NCI-H345 treated with DMSO at 0.1 percent for 48 hours (cell line): ENCODE measurements at regions not wholly inside any gene's neighbourhood (a gene's known extent, or its start where the extent isn't known, plus 50 kb on each side); places are given as distances from the start of the nearest gene placed in this dataset.

Experiments
- DNase-seq: peaks from one replicate; lab custom pipeline; 2025; ENCODE audit not compliant: unreplicated experiment; lab: John Stamatoyannopoulos, UW

- no peak for DNase-seq
These were observed 393.7 kb upstream of the NPVF start for GRCh38 chr7:25621993-25622392.

GRCh38 chr7:25622695-25623094 lies 394.4 kb upstream of the NPVF start:
- no peak for DNase-seq

GRCh38 chr7:25624051-25624450 lies 395.8 kb upstream of the NPVF start:
- no peak for DNase-seq

- DNase-seq = no peak
These were observed 396.5 kb upstream of the NPVF start for GRCh38 chr7:25624833-25625232.

- no peak for DNase-seq
These were observed 397.2 kb upstream of the NPVF start for GRCh38 chr7:25625306-25625992.

DNA sequence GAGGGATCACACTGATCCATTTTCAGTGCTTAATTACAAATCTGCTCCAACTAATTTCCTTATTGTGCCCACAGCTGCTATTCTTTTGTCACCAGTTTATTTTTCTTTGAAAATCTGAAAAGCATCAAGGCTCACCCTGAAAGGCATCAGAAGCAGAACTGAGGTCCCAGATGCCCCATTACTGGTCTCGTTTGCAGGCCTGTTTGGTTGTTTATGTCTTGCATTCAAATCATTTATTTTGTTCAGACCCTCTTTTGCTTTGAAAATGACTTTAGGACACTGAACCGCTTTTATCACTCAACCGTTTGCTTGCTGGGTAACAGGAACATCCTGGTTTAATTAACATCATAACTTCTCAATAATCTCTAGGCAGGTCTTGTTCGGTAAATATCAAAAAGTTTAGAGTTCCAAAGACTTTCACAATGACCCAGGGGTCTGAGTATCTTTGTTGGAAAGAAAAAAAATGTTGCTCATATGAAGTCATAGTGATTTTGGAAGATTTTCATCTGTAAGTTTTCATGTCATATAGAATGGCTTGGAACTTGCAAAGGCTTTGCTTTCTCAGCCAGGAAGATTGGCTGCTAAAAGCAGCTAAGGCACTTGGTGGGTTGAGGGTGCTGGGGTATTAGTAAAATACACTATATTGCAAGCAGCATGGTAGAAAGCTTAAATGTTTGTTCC lies 398.3 kb upstream of the NPVF start:
- DNase-seq = no peak

- DNase-seq = no peak
These were observed 400.2 kb upstream of the NPVF start for GRCh38 chr7:25628446-25628845.

- DNase-seq = no peak
These were observed 404.3 kb upstream of the NPVF start for GRCh38 chr7:25632616-25633015.

DNA sequence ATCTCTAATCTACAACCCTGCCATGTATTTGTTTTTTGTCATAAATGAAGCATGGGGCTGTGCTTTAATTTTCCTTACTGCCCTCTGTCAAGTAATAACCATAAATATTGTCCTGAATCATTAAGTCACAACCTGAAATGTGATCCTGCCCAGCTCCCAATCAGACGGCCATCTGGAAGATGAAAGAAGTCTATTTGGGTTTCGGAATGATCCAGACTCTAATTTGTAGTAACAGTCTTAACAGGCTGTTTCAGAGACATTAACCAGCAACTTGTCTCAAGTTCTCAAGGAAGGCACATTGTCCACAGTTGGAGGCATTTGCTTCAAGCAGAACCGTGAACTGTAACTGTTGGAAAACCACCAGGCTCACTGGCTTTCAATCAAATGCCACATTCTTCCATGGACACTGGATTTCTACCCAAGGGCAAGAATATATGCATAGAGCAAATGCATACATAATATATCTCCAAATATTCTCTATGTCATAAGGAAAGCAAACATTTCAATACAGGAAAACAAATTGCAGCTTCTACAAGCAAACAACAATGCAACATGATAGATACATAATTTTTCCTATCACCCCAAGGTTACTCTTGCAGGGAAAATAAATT lies 405.2 kb upstream of the NPVF start:
- DNase-seq = no peak

DNA sequence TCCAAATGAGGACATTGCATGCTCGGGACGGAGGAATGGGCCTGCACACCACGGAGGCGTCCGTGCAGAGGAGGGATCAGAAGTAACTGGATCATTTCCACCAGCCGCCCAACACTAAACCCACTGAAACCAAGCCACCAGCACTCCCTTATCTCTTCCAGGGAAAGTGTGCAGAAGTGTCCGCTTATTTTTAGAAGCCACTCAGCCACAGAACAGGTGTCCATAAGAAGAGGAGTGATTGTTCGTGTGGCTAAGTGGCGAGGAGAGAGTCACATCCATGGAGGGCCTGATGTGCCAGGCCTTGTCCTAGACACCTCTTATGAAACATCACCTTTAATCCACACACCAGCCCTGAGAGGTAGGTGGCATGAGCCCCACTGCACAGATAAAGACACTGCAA lies 407.9 kb upstream of the NPVF start:
- DNase-seq = no peak

DNA sequence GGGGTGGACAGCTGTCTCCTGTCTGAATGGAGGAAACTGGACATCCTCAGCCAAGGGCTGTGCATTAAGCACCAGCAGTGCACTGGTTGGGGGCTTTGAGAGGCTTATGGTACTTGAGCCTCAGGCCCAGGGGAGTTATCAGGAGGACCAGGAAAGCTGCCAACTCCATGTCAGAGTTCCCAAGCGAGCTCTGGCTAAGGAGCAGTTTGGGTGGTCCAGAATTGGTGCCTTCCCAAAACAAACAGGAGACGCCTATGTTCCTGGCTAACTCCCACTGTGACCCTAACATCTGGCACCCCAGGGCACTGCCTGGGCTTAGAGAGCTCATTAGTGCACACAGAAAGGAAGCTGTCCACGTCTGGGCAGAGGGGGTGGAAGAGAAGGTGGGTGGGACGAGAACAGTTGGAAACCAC lies 408.6 kb upstream of the NPVF start:
- DNase-seq = no peak

GRCh38 chr7:25638068-25638467 lies 409.8 kb upstream of the NPVF start:
- DNase-seq = no peak

- DNase-seq = no peak
These were observed 410.4 kb upstream of the NPVF start for GRCh38 chr7:25638590-25639244.

DNA sequence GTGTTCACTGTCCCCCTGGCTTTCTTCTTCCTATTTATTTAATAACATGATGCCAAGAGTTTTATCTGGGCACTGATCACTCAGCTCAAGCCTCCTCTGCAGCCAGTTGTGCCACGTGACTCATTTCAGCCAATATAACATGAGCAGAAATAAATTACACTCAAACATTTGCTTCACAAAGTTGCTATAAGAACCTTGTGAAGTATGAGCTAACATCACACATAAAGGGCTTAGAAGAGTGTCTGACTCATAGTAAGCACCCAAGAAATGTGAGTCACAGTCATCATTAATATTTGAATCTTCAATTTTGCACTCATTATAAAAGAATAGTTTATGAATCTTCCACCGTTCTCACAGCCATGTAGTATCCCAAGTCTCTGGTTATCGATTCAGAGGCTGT lies 414.6 kb upstream of the NPVF start:
- no peak for DNase-seq

GRCh38 chr7:25643286-25643685 lies 415.0 kb upstream of the NPVF start:
- DNase-seq = no peak

- no peak for DNase-seq
These were observed 415.6 kb upstream of the NPVF start for GRCh38 chr7:25643770-25644394.

DNA sequence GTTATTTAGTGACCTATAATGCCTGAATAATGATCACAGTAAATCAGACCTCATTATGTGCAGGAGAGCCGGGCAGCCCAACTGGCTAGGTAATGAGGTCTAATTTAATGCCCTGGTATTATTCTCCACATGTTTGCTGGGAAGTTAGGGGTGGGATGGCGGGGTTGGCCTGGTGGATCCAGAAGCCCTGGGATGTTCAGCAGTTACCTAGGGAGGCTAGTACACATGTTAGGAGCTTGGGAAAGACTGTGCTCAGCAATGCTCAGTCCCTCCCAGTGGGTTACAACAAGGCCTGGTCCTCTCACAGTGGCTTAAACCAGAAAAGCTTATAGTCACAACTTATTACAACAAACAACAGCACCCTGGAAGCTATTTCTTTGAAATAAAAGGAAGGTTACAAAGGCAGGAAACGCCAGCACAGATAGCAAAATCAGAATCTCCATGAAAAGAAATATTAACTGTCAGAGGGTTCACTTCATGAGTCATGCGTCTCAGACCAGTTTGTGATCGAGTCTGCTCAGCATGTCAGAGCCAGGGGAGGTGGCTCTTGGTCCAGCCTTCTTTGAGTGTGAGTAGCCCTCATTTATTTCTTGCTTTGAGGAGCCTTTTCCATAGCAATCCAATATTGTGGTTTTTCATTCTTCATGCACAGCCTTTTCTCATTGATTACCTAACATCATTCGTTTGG lies 418.6 kb upstream of the NPVF start:
- no peak for DNase-seq

DNA sequence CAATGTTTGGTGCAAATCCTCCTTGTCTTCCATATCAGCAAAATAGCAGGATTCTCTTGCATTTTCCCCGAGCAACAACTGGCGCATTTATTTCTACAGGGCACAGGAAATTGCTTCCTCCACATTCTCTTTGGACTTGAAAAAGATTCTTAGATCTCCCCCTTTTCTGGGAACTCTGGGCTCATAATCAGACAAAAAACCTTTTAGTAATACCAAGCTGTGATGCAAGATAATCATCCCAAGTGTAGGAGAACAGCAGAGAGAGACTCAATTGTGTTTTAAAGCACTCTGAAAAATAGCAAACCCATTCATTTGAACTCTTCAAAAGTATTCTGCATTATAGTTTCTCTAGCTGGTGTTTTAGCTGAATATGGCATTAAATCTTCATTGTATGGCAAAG lies 419.6 kb upstream of the NPVF start:
- no peak for DNase-seq

- DNase-seq = no peak
These were observed 424.1 kb upstream of the NPVF start for GRCh38 chr7:25652366-25652765.

- DNase-seq = no peak
These were observed 425.1 kb upstream of the NPVF start for GRCh38 chr7:25653384-25653783.

GRCh38 chr7:25656071-25656470 lies 427.8 kb upstream of the NPVF start:
- DNase-seq = no peak
